Fibroblast of pulmonary artery (primary cell): ENCODE measurements at regions not wholly inside any gene's neighbourhood (a gene's known extent, or its start where the extent isn't known, plus 50 kb on each side); places are given as distances from the start of the nearest gene placed in this dataset.

Experiments
- DNase-seq: peaks from one replicate; pipeline ENCODE4 v3.0.0-alpha.2; 2010; ENCODE audit warnings: low read depth
- H3K4me3 ChIP-seq: replicated peaks from 2 replicates; pipeline ENCODE4 v1.5.1; 2011; ENCODE audit warnings: low read depth, mild to moderate bottlenecking, control low read depth, low read length, moderate library complexity
- TF ChIP-seq, protein P1 (sequence below): IDR thresholded peaks from 2 replicates; pipeline ENCODE4 v1.5.1; 2011; ENCODE audit warnings: mild to moderate bottlenecking, control low read depth, low read length, inconsistent platforms; ENCODE audit errors: missing control alignments

DNA sequence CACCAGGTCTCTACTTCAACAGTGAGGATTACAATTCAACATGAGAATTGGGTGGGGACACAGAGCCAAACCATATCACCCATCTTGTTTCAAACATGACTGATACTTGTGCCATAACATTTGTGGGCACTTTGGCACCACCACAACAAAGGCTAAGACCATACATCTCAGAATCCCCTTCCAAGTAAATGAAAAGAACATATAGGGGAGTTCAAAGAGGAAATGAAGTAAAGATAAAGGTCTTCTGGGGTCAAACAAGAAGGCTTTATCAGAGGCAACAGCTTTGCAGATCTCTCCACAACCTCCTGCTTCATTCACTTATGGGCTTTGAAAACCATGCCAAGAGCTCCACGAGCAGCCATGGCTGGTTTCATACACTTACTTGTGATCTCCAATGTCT, 122.7 kb downstream of the ANKRD50 start:
- no peak overlapping the region for H3K4me3 ChIP-seq
- TF ChIP-seq, protein P1, sequence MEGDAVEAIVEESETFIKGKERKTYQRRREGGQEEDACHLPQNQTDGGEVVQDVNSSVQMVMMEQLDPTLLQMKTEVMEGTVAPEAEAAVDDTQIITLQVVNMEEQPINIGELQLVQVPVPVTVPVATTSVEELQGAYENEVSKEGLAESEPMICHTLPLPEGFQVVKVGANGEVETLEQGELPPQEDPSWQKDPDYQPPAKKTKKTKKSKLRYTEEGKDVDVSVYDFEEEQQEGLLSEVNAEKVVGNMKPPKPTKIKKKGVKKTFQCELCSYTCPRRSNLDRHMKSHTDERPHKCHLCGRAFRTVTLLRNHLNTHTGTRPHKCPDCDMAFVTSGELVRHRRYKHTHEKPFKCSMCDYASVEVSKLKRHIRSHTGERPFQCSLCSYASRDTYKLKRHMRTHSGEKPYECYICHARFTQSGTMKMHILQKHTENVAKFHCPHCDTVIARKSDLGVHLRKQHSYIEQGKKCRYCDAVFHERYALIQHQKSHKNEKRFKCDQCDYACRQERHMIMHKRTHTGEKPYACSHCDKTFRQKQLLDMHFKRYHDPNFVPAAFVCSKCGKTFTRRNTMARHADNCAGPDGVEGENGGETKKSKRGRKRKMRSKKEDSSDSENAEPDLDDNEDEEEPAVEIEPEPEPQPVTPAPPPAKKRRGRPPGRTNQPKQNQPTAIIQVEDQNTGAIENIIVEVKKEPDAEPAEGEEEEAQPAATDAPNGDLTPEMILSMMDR = no peak
- DNase-seq = no peak

DNA sequence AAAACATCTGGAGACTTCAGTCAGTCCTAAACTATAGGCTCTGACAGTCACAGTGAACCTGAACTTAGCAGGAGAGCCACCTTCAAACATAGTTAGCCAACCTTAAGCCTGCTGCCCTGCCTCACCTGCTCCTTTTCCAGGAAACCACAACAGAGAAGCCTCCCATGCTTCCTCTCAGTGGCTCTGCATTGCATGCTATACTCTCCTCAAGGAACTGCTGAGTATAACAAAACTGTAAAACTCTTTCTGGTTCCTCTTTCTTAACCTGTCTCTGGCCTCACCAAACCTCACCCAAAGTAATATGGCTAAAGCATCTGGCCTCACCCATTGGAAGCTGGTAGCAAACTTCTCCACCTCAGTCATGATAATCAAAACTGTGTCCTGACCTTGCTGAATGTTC, 122.1 kb downstream of the ANKRD50 start:
- no peak overlapping the region for H3K4me3 ChIP-seq
- no peak for DNase-seq
- TF ChIP-seq, protein P1 = no peak

DNA sequence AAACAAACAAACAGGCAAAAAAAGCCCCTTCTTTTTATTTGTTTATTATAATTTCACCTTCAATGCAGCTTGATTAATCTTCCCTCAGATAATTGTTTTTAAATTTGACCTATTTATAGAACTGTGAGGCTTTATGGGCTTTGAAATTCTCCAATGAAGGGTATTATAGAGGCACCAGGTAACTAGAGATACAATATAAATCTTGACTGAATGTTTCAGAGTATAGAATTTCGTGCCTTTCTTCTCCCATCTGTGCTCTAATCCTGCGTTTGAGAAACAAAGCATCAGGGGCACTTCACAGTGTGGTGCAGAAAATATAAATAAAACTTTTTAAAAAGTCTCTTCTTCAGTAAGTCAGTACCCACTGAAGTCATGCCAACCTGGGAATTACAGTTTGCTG, 120.9 kb downstream of the ANKRD50 start:
- TF ChIP-seq, protein P1 = no peak
- no peak overlapping the region for H3K4me3 ChIP-seq
- DNase-seq = no peak

DNA sequence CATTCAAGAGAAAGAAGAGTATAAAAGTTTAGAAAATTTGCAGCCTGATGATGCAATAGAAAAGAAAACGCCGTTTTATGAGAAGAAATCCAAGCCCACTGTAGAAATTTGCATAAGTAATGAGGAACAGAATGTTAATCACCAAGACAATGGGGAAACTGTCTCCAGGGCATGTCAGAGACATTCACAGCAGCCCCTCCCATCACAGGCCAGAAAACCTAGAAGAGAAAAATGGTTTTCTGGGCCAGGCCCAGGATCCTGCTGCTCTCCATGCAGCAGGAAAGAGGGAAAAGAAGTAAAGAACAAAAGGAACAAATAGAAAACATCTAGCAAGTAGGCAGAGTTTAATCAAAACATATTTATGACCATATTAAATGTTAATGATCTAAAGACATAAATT, 119.0 kb downstream of the ANKRD50 start:
- TF ChIP-seq, protein P1 = no peak
- H3K4me3 ChIP-seq = no peak overlapping the region
- no peak for DNase-seq

DNA sequence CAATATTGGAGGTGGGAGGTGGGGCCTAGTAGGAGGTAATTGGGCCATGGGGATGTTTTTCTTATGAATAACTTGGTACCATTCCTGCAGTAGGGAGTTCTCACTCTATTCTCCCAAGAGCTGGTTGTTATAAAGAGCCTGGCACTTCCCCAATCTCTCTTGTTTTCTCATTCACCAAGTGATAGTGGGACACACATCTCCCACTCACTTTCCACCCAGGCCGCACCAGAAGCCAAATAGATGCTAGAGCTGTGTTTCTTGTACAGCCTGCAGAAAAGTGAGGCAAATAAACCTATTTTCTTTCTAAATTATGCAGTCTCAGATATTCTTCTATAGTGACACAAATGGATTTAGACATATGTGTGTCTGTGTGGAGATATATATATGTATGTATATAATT, 117.6 kb downstream of the ANKRD50 start:
- TF ChIP-seq, protein P1 = no peak

DNA sequence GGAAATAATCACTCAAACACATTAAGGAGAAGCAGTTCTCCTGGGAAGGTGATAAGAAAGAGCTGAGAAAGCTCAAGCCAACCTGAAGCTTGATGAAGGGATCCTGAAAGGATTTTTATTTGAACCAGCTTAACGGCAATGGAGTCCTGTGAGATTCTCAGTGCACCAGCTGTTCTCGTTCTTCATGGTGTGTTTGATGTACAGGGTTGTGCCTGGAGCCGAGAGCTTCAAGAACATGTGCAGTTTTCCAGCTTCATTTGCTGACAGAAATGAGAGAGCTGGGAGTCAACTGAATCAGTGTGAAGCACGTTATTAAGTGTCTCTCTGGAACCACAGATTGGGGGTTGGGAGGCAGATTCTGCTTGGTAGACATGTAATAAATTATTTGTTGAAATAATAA, 115.7 kb downstream of the ANKRD50 start:
- no peak overlapping the region for H3K4me3 ChIP-seq
- TF ChIP-seq, protein P1 = no peak
- no peak for DNase-seq

More for the DNA sequence above, 117.6 kb downstream of the ANKRD50 start:
- no peak overlapping the region for H3K4me3 ChIP-seq
- DNase-seq = no peak

DNA sequence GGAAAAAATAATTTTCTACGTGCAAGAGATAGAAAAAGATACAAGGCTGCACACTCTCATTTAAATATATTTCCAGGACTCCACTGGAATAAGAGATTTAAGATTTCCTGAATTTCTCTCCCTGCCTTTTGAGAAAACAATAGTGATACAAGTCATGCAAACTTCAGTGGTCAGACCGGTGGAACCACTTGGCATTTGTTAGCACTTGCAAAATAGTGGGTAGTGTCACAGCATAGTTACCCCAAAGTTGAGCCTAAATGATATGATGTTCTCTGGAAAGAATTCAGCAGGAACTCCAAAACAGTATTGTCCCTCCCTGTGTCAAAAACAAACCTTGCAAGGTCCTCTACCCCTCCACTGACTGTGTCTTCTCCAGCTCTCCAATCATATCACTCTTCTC, 102.3 kb downstream of the ANKRD50 start:
- DNase-seq = no peak
- TF ChIP-seq, protein P1 = no peak

More for the DNA sequence above, 102.3 kb downstream of the ANKRD50 start:
- no peak overlapping the region for H3K4me3 ChIP-seq
